GM10266 (cell line): ENCODE measurements at regions not wholly inside any gene's neighbourhood (a gene's known extent, or its start where the extent isn't known, plus 50 kb on each side); places are given as distances from the start of the nearest gene placed in this dataset.

Experiments used
- DNase-seq: peaks from one replicate; pipeline ENCODE4 v3.0.0; 2012; ENCODE audit errors: extremely low spot score
- TF ChIP-seq, protein P1 (sequence below): IDR thresholded peaks from 2 replicates; pipeline ENCODE4 v1.5.1; 2012; ENCODE audit warnings: mild to moderate bottlenecking, low read depth; ENCODE audit not compliant: control insufficient read depth, insufficient read depth; ENCODE audit errors: missing control alignments

DNA sequence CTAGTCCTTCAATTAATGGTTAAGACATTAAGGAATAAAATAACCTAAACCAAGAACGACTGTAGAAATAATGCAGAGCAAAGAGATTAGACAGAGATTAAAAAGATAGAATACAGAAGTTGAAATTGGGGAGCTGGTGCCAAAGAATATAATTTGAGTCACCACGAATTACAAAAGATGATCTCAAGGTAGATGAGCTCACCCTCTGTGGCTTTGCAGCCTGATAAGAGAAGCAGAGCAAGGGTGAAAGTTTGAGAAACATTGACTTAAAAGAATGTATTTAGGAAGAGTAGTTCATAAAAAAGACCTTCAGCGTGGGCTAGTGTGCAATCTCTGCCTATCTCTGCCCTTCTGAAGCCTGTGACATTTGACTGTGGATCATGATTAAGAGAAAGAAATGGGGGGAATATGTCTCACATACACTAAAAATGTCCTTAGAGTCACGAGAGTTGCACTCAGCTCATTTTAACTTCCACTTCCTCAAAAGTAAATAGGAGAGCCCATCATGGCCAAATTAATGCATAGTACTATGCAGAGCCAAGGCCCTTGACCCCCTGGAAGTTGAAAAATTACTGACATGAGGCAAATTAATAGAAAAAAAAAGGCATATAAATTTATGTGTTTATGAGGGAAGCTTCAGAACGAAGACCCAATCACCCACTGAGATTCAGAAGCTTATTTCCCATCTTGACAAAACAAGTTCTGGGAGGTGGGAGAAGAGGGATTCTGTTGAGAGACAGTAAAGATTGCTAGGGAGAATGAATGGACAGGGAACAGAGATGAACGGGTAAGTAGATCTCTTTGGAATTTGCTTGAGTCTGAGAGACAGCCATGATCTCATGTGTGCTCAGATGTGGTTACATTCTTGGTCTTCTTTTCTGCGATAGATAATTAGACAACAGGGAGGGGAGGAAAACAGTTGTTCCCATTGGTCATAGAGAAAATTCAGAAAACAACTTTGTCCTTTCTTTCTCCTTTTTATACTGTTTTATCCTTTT is 395.4 kb upstream of the LRRC7 start:
- TF ChIP-seq, protein P1, sequence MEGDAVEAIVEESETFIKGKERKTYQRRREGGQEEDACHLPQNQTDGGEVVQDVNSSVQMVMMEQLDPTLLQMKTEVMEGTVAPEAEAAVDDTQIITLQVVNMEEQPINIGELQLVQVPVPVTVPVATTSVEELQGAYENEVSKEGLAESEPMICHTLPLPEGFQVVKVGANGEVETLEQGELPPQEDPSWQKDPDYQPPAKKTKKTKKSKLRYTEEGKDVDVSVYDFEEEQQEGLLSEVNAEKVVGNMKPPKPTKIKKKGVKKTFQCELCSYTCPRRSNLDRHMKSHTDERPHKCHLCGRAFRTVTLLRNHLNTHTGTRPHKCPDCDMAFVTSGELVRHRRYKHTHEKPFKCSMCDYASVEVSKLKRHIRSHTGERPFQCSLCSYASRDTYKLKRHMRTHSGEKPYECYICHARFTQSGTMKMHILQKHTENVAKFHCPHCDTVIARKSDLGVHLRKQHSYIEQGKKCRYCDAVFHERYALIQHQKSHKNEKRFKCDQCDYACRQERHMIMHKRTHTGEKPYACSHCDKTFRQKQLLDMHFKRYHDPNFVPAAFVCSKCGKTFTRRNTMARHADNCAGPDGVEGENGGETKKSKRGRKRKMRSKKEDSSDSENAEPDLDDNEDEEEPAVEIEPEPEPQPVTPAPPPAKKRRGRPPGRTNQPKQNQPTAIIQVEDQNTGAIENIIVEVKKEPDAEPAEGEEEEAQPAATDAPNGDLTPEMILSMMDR: no peak
- DNase-seq: no peak

DNA sequence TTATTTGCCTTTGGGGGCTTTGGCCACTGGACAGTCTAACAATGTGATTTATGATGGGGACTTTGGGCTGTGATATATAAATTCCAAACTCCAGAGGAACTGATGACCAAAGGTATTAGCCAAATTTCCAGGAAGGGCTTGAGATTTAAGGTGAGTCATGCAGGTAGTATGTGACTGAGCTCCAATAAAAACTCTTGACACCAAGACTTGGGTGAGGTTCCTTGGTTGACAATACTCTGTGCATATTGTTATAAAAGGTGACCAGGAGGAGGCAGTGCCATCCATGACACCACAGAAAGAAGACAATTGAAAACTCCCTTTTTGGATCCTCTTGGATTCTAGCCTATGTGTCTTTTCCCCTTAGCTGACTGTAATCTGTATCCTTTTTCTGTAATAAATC is 392.7 kb upstream of the LRRC7 start:
- TF ChIP-seq, protein P1: no peak
- DNase-seq: no peak

DNA sequence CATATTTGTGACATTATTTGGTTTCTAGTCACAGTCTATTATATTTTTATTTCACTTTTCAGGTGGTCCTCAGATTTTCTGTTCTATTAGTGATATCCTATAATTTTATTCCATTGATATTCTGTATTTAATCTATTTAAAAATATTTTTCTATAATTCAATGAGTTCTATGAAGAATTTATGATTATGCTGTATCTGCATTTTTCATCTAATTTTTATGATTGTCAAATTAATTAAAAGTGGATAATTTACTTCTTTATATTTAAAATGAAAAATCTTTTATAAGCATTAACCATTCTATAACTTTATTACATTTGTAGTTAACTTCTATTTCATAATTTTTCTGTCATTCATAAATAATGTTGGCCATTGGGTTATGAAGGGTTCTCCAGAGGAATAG is 387.4 kb upstream of the LRRC7 start:
- DNase-seq: no peak
- TF ChIP-seq, protein P1: no peak

DNA sequence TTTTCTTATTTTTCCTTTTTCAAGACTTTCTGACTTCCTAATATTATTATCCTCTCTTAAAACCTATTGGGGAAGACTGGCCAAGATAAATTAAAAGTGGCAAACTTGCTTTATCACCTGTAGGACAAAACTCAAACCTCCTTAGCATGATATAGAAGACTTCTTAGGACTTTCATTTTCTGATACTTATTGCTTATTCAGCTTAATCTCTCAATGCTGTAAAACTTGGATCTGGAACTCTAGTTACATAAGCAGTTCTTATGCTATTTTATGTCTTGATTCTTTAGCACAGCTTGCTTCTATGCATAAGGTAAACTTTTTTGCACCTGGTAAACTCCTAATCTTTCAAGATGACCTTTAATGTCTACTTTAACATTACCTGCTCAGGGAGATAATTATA is 382.3 kb upstream of the LRRC7 start:
- no peak for DNase-seq
- TF ChIP-seq, protein P1: no peak

DNA sequence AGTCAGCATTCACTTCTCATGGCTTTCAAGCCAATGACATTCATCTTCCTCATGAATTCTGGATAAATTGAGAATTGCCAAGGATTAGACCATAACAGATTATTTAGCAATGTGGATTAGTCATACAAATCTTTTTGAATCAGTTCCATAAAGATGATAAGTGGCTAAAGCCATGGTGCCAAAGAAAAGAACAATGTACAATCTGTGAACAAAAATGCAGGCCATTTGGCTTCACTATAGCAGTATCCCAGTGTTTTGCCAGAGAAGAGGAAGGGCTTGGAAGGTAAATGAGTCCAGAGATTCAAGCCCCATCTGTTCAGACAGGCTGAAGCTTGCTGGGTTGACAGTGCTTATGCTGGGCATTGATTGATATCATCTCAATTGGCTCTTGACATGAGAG is 376.4 kb upstream of the LRRC7 start:
- no peak for DNase-seq

DNA sequence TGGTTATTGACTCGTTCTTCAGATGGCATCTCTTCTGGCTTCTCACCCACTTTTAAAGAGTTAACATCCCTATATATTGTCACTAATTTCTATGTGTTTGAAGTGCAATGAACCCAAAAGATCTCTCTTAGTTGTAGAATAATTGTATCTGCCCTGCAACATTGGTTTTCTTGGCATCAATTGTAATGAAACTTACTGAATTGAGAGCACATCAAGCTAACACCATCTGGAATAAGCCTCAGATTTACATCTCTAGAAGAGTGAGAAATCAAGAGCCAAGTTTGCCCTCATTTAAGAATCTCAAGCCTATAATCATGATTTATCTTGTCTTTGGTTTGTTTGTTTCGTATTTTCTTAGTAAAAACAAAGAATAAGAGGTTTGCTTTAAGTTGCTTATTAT is 372.6 kb upstream of the LRRC7 start:
- TF ChIP-seq, protein P1: no peak
- no peak for DNase-seq

More for the DNA sequence above, 376.4 kb upstream of the LRRC7 start:
- TF ChIP-seq, protein P1: no peak

DNA sequence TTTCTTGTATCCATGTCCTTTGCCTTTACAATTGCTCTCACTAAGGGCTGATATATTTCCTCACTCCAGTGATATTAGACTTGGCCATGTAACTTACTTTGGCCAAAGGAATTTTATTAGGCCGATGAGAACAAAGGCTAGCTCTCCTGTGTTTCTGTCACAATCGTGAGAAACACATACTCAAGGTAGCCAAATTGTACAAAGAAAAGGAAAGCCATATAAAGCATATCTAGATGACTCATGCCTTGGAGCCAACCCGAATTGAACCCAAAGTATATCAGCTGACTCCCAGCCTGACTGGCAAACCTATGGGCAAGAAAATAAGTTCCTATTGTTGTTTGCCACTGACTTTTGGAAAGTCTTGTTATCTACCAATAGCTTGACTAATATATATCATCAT is 371.7 kb upstream of the LRRC7 start:
- no peak for DNase-seq
- TF ChIP-seq, protein P1: no peak
